H4 (cell line): ENCODE measurements at regions not wholly inside any gene's neighbourhood (a gene's known extent, or its start where the extent isn't known, plus 50 kb on each side); places are given as distances from the start of the nearest gene placed in this dataset.

Experiments used
- DNase-seq: peaks from one replicate; pipeline ENCODE4 v3.0.0-alpha.2; 2015; ENCODE audit warnings: low spot score

GRCh38 chr3:180538493-180538892 lies 63.5 kb upstream of the TTC14 start:
- no peak for DNase-seq

- no peak for DNase-seq
Observed at GRCh38 chr3:180543877-180544276, 58.1 kb upstream of the TTC14 start.

GRCh38 chr3:180546863-180547262 lies 55.1 kb upstream of the TTC14 start:
- no peak for DNase-seq

- no peak for DNase-seq
Observed at GRCh38 chr3:180548050-180548449, 53.9 kb upstream of the TTC14 start.
